ENCODE measurements at regions not wholly inside any gene's neighbourhood (a gene's known extent, or its start where the extent isn't known, plus 50 kb on each side); places are given as distances from the start of the nearest gene placed in this dataset.

DNA sequence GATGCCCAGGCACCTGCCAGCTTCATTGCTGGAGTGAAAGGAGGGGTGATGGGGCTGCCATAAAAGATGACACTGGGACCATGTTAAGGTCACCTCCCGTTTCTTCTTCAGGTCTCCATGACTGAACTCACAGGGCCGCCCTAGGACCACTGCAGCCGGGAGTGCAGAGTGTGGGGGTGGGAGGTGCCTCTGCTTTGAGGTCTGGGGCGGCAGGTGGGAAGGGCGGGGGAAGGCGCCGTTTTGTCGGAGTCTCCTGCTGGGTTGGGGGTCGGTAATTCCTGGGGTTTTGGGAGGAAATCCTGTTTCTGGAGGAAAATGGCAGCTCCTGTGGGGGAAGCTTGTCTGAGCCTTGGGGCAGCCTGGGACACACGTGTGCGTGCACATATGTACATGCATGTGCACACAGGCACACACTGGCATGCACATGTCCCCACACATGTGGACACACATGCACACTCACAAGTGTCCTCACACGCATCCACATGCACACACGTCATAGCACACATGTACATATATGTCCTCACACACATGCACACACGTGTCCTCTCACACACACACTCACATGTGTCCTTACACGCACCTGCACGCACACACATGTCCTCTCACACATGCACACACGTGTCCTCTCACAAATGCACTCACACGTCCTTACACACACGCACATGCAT, 990.9 kb downstream of the BRD1 start:
- CTCF ChIA-PET = no interaction called here
- ATAC-seq (no peak), DNase-seq (no peak)
- no peaks in the 10 kb centered on the region for H3F3A ChIP-seq (ENCODE audit: low read length, unreplicated experiment)
- H3K79me2 ChIP-seq (ENCODE audit: low read length) = no peaks in the 10 kb centered on the region
- no peaks in the 10 kb centered on the region for H3K27me3 ChIP-seq (ENCODE audit: low read length)
- no peak overlapping the region for H2AFZ ChIP-seq (ENCODE audit: low read length)
- no peak overlapping the region for H3K9ac ChIP-seq (ENCODE audit: low read length)
- H4K20me1 ChIP-seq (ENCODE audit: low read length) = no peaks in the 10 kb centered on the region
- BruUV-seq (replicated peaks) = no TSS peak
- no peaks in the 10 kb centered on the region for H3K9me3 ChIP-seq (ENCODE audit: low read length)
- H3K27ac ChIP-seq (ENCODE audit: low read length) = no peak overlapping the region
- no peak for TF ChIP-seq EZH2 (IDR thresholded peaks at IDR 0.05; ENCODE audit: low read length, unreplicated experiment)
- no peak for TF ChIP-seq EZH2phosphoT487 (IDR thresholded peaks at IDR 0.05; ENCODE audit: borderline replicate concordance, low read length)
- TF ChIP-seq, protein P1, sequence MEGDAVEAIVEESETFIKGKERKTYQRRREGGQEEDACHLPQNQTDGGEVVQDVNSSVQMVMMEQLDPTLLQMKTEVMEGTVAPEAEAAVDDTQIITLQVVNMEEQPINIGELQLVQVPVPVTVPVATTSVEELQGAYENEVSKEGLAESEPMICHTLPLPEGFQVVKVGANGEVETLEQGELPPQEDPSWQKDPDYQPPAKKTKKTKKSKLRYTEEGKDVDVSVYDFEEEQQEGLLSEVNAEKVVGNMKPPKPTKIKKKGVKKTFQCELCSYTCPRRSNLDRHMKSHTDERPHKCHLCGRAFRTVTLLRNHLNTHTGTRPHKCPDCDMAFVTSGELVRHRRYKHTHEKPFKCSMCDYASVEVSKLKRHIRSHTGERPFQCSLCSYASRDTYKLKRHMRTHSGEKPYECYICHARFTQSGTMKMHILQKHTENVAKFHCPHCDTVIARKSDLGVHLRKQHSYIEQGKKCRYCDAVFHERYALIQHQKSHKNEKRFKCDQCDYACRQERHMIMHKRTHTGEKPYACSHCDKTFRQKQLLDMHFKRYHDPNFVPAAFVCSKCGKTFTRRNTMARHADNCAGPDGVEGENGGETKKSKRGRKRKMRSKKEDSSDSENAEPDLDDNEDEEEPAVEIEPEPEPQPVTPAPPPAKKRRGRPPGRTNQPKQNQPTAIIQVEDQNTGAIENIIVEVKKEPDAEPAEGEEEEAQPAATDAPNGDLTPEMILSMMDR (conservative IDR thresholded peaks at IDR 0.05; ENCODE audit: low read depth, low read length) = no peak
- H3K36me3 ChIP-seq (ENCODE audit: low read depth, low read length) = no peaks in the 10 kb centered on the region
- no peak overlapping the region for H3K4me2 ChIP-seq (ENCODE audit: low read length)
- no peaks in the 10 kb centered on the region for H3K9me2 ChIP-seq (replicated peaks; ENCODE audit: low read length)
- POLR2A ChIA-PET (ENCODE audit: unreplicated experiment) = no interaction called here
- H3K4me1 ChIP-seq (ENCODE audit: insufficient read depth, low read length) = no peaks in the 10 kb centered on the region
- H3K4me3 ChIP-seq (ENCODE audit: low read length) = no peak overlapping the region
- intact Hi-C loops (cut with micrococcal nuclease) = no loop called here

DNA sequence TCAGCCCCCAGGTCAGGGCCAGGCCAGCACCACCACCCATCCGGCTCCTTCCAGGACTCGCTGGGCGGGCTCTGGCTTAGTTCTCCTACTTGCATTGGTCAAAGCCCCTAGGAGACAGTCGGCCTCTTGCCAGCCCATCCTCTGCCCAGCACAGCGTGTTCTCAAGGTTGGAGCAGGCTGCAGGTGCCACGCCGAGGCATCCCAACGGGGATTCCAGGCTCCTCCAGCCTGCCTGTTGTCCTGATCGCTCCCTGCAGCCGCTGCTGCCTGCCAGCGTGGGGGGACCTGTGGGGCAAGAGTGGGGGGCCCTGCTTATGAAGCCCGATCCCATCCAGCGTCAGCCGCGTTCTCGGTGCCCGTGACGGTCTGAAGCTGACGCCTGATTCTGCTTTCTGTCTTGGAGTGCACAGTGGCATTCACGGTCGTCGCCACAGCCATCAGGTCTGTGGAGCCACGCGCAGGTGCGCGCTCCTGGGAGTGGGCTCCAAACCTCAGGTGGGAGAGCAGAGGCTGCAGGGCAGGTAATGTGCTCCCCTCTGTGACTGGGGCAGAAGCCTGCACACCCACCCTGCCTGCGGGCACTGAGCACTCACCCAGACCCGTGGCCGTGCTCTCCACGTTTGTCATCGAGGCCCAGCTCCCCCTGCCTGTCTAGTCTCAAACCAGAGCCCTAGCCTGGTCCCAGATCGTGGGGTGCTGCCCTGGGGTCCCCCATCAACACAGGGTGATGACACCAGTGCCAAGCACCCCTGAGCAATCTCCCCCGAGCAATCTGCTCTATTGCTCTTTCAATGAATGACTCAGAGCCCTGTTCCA, 991.6 kb downstream of the BRD1 start:
- Histone ChIP-seq H3K4me2 (ENCODE audit: low read length) (no peak overlapping the region), H3K4me1 (ENCODE audit: insufficient read depth, low read length) (no peaks in the 10 kb centered on the region), H3F3A (ENCODE audit: low read length, unreplicated experiment) (no peaks in the 10 kb centered on the region), H3K27ac (ENCODE audit: low read length) (no peak overlapping the region), H3K9me2 (replicated peaks; ENCODE audit: low read length) (no peaks in the 10 kb centered on the region), H3K4me3 (ENCODE audit: low read length) (no peak overlapping the region), H3K36me3 (ENCODE audit: low read depth, low read length) (no peaks in the 10 kb centered on the region), H3K9me3 (ENCODE audit: low read length) (no peaks in the 10 kb centered on the region; the same call in 1 of the 2 replicates), H3K9ac (ENCODE audit: low read length) (no peak overlapping the region), H3K79me2 (ENCODE audit: low read length) (no peaks in the 10 kb centered on the region), H4K20me1 (ENCODE audit: low read length) (no peaks in the 10 kb centered on the region), H2AFZ (ENCODE audit: low read length) (no peak overlapping the region), H3K27me3 (ENCODE audit: low read length) (no peaks in the 10 kb centered on the region)
- TF ChIP-seq EZH2phosphoT487 (IDR thresholded peaks at IDR 0.05; ENCODE audit: borderline replicate concordance, low read length) = no peak
- TF ChIP-seq, protein P1 (conservative IDR thresholded peaks at IDR 0.05; ENCODE audit: low read depth, low read length) = no peak
- no peak for TF ChIP-seq EZH2 (IDR thresholded peaks at IDR 0.05; ENCODE audit: low read length, unreplicated experiment)
- intact Hi-C loops (cut with micrococcal nuclease) = no loop called here
- DNase-seq (no peak), ATAC-seq (no peak)
- ChIA-PET CTCF (no interaction called here), POLR2A (ENCODE audit: unreplicated experiment) (no interaction called here)
- BruUV-seq (replicated peaks) = no TSS peak

DNA sequence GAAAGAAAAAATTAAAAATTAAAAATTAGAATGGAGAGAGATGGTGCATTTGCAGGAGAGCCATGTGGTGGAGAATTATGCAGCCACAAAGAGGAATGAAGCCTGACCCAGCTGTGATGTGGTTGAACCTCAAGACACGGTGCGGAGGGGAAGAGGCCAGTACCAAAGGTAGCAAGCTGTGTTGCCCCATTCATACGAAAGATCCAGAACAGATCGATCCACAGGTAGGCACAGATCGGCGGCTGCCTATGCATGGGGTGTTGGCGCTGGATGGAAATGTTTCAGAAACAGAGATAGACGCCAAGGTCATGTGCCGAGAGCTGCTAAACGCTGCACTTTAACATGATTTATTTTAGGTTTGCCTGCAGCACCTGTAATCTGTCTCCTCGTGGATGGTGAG, 992.3 kb downstream of the BRD1 start:
- H3K9me3 ChIP-seq (ENCODE audit: low read length) = no peaks in the 10 kb centered on the region; the same call in 1 of the 2 replicates
- H3K4me1 ChIP-seq (ENCODE audit: insufficient read depth, low read length) = no peaks in the 10 kb centered on the region
- ATAC-seq (no peak), DNase-seq (no peak)
- H3F3A ChIP-seq (ENCODE audit: low read length, unreplicated experiment) = no peaks in the 10 kb centered on the region
- no peak overlapping the region for H3K4me3 ChIP-seq (ENCODE audit: low read length)
- no peaks in the 10 kb centered on the region for H3K27me3 ChIP-seq (ENCODE audit: low read length)
- BruUV-seq (replicated peaks) = no TSS peak
- no peaks in the 10 kb centered on the region for H4K20me1 ChIP-seq (ENCODE audit: low read length)
- intact Hi-C loops (cut with micrococcal nuclease) = no loop called here
- POLR2A ChIA-PET (ENCODE audit: unreplicated experiment) = no interaction called here
- no peak overlapping the region for H3K27ac ChIP-seq (ENCODE audit: low read length)
- H3K36me3 ChIP-seq (ENCODE audit: low read depth, low read length) = no peaks in the 10 kb centered on the region
- CTCF ChIA-PET = no interaction called here
- H2AFZ ChIP-seq (ENCODE audit: low read length) = no peak overlapping the region
- H3K9ac ChIP-seq (ENCODE audit: low read length) = no peak overlapping the region
- no peaks in the 10 kb centered on the region for H3K9me2 ChIP-seq (replicated peaks; ENCODE audit: low read length)
- no peak for TF ChIP-seq EZH2phosphoT487 (IDR thresholded peaks at IDR 0.05; ENCODE audit: borderline replicate concordance, low read length)
- TF ChIP-seq, protein P1 (conservative IDR thresholded peaks at IDR 0.05; ENCODE audit: low read depth, low read length) = no peak
- no peak for TF ChIP-seq EZH2 (IDR thresholded peaks at IDR 0.05; ENCODE audit: low read length, unreplicated experiment)
- H3K4me2 ChIP-seq (ENCODE audit: low read length) = no peak overlapping the region
- H3K79me2 ChIP-seq (ENCODE audit: low read length) = no peaks in the 10 kb centered on the region

Data from PC-3 (cell line).